H7 (cell line): ENCODE measurements at regions not wholly inside any gene's neighbourhood (a gene's known extent, or its start where the extent isn't known, plus 50 kb on each side); places are given as distances from the start of the nearest gene placed in this dataset.

Experiments used
- DNase-seq: peaks from one replicate; pipeline ENCODE4 v3.0.0; 2012
- H3K27me3 ChIP-seq: 2 replicates; pipeline ENCODE4 v1.6.0; 2011; ENCODE audit warnings: mild to moderate bottlenecking, low read length; ENCODE audit not compliant: control insufficient read depth, insufficient read depth
- H3K36me3 ChIP-seq: replicated peaks from 2 replicates; pipeline ENCODE4 v1.5.1; 2011; ENCODE audit warnings: low read length; ENCODE audit not compliant: control insufficient read depth, insufficient read depth
- H3K4me3 ChIP-seq: 2 replicates; pipeline ENCODE4 v1.5.1; 2011; ENCODE audit warnings: low read depth, mild to moderate bottlenecking, control low read depth, low read length, moderate library complexity; ENCODE audit not compliant: insufficient read depth

DNA sequence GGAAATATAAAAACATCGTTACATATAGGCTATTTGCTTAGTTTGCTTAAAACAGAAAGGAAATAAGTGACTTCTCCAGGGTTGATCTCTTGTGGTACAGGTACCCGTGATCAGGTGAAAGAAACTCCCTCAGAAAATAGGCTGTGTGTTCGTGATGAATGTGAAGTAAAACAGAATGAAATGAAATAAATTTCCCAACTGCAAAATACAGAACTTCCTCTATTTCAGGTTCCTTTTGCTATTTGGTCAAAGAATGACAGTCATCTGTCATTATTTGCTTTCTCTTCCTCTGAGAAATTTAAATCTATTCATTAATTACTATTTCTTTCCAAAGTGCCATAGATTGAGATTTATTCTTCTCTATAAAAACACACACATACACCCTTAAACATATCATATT, 408.1 kb downstream of the FAM170A start:
- Histone ChIP-seq H3K4me3 (no peak overlapping the region), H3K27me3 (no peaks in the 10 kb centered on the region), H3K36me3 (no peaks in the 10 kb centered on the region)
- no peak for DNase-seq

DNA sequence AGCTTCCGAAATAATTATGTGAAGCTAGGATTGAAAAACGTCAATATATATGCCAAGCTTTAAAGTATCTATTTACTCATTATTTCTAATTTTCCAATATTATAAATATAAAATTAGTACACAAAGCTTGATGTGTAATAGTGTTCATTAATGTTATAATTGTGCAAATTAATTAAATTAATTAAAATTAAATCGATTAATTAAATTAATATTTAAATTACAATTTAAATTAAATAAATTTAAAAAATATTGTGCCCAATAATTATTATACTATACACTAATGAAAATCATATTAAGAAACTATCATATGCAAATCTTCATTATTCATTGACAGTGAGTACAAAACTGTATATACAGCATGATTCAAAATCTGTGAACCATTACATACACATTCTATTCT, 409.8 kb downstream of the FAM170A start:
- no peak for DNase-seq
- no peaks in the 10 kb centered on the region for H3K27me3 ChIP-seq
- no peak overlapping the region for H3K4me3 ChIP-seq
- no peaks in the 10 kb centered on the region for H3K36me3 ChIP-seq

DNA sequence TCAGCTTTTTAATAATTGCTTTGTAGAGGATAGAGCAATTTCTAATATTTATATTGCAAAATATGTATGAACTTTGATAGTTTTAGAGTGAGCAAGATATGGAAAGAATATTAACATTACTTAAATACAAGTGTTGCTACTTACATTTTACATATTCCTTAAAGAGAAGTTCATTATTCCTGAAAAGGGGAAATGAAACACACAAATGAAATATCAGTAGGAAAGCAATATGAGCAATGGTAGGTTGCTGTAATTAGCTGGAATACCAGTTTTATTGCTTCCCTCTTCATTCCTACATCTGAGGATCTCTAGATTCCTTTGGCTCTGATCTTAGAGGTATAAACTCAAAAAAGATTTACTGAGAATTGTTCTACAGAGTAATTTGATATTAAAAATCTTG, 414.1 kb downstream of the FAM170A start:
- Histone ChIP-seq H3K27me3 (no peaks in the 10 kb centered on the region), H3K4me3 (no peak overlapping the region), H3K36me3 (no peaks in the 10 kb centered on the region)
- no peak for DNase-seq

DNA sequence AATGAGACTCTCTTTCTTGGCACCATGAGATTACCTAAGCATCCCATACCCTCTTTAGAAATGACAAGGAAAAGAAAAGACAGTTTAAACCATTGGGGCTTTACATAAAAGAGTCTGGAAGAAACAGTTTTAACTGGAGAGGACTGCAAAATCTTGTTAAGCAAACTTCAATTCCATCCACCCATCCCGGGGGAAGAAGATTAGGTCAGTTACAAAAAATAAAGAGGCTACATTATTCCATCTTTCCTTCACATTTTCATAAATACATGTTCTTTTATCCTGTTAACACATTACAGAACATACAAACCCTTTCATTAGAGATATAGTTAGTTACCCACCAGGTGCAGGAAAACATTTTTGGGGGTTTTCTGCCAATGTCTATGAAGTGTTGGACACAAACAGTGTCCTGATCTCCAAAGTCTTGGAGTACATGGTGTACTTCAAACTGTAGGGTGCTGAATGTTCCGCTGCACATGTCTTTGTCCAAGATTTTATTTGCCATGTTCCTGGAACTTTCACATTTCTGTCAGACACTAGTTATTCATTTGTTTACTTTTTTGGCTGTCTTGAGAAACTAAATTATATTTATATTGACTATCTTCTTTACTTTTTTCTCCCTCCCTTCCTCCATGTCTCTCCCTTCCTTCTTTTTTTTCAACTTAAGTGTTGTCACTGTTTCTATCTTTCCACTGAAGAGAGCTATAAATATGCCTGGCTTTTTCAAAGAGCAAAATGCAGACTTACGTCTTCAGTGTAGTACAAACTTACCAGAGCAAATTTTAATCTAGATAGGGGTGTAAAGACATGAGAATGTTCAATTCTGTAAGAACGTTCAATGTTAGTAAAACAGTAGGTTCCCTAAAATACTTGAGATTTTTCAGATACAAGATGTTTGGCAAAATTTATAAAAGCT, 410.9 kb upstream of the PRR16 start:
- Histone ChIP-seq H3K4me3 (no peak overlapping the region), H3K27me3 (no peaks in the 10 kb centered on the region), H3K36me3 (no peaks in the 10 kb centered on the region)
- DNase-seq: no peak

DNA sequence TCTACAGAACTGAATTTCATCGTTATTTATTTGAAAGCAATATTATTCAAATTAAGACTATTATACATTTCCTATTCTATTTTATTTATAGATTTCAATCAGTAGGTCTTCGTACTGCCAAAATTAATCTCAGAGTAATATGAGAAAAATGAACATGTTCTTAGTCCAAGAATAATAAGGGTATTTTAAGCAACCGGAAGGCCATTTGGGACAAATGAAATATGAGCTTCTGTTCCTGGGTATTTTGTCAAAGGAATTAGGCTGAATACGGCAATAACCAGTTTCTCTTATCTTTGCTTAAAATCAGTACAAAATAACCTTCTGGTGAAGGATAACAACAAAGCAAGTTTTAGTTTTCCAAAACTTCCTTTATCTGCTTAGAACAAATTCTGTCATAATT, 410.3 kb upstream of the PRR16 start:
- DNase-seq: no peak
- no peak overlapping the region for H3K4me3 ChIP-seq
- H3K36me3 ChIP-seq: no peaks in the 10 kb centered on the region
- H3K27me3 ChIP-seq: no peaks in the 10 kb centered on the region

DNA sequence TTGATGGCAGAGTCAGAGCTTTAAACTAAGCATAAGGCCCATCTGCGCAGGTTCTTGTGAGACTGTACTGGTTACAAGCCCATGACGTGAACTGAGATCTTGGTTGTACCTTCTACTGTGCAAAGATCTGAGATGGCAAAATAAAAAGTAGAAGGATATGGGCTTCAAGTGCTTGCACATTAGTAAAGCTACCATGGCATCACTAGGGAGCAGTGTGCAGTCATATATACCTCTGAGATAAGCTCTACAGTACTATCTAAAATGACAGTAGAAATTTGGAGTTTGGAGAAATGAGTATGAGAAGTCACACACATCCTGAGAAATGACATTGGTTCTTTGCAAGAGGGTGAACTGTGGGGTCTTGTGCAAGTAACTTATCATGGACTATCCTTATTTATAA, 408.2 kb upstream of the PRR16 start:
- DNase-seq: no peak
- Histone ChIP-seq H3K36me3 (no peaks in the 10 kb centered on the region), H3K4me3 (no peak overlapping the region)

DNA sequence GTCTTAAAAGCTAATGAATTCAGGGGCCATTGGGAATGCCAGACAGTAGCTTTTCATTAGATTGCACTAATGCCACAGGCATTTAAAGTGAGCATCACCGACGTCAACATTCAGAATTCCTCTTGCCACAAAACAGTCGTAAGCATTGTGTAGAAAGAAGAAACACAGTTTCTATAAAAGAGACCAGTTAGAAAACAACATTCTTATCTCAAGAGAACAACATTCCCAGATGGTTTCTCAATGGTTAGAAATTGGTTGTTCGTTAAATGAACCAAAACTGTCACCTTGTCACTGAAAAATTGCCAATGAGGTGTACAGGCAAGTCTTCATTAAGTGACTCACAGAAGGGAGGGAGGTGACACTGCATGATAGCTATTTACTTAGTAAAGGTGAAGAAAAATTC, 401.6 kb upstream of the PRR16 start:
- H3K4me3 ChIP-seq: no peak overlapping the region
- H3K36me3 ChIP-seq: no peaks in the 10 kb centered on the region
- DNase-seq: no peak
- no peaks in the 10 kb centered on the region for H3K27me3 ChIP-seq

More for the DNA sequence above, 408.2 kb upstream of the PRR16 start:
- no peaks in the 10 kb centered on the region for H3K27me3 ChIP-seq

DNA sequence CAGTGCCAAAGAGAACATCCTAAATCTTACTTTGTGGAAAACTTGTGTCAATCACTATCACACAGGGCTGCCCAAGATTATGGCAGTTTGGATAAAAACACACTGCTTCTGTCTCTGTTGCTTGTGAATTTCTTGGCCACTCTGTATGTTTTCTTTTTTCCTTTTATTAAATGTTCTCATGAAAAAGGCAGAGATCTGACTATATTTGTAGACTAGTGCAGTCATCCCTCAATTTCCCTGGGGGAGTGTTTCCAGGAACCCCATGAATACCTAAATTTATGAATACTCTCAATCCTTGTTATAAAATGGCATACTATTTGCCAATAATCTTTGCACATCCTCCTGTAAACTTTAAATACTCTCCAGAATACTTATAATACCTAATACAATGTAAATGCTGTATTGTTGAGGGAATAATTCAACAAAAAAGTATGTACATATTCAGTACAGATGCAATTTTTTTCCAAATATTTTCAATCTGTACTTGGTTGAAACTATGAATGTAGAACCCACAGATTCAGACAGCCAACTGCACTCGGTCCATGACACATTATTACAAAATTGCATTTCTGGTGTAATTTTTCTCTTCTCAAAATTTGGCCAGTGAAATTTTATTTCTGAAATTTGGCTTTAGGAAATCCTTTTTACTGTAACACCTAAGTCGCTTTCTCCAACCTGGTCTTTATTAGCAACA, 391.9 kb upstream of the PRR16 start:
- H3K4me3 ChIP-seq: no peak overlapping the region
- DNase-seq: no peak
- no peaks in the 10 kb centered on the region for H3K36me3 ChIP-seq
- H3K27me3 ChIP-seq: no peaks in the 10 kb centered on the region

DNA sequence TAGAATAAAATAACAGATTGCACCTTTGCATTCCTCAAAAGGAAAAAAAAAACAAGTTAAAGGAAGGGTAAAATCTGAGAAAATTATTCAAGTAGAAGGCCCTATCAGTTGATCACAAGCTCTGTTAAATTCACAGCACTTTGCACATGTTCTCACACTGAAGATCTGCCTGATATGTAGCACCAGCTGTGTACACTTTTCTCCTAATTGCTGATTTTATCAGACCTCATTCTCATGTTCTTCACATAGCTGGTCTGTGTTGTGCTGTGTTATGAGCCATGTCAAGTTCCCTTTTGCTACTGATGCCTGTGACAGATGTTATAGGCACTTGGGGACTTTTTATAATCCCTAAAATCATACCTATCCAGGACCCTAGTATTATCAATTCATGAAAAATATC, 390.4 kb upstream of the PRR16 start:
- no peak overlapping the region for H3K4me3 ChIP-seq
- H3K36me3 ChIP-seq: no peaks in the 10 kb centered on the region
- no peaks in the 10 kb centered on the region for H3K27me3 ChIP-seq
- no peak for DNase-seq

DNA sequence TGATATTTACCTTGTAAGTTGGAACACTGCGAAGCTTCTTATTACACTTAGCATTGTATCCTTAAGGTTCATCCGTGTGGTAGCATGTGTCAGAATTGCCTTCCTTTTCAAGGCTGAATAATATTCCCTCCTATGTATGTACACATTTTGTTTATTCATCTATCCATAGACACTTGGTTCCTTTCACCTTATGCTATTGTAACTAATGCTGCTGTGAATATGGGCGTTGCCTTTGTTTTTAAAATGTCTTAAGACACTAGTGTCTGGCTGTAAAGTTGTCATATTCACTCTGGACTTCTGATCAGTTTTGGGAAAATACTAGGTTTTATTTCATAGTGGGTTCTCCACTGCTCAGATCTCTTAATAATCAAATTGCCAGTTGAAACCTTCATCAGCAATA, 383.3 kb upstream of the PRR16 start:
- no peaks in the 10 kb centered on the region for H3K36me3 ChIP-seq

DNA sequence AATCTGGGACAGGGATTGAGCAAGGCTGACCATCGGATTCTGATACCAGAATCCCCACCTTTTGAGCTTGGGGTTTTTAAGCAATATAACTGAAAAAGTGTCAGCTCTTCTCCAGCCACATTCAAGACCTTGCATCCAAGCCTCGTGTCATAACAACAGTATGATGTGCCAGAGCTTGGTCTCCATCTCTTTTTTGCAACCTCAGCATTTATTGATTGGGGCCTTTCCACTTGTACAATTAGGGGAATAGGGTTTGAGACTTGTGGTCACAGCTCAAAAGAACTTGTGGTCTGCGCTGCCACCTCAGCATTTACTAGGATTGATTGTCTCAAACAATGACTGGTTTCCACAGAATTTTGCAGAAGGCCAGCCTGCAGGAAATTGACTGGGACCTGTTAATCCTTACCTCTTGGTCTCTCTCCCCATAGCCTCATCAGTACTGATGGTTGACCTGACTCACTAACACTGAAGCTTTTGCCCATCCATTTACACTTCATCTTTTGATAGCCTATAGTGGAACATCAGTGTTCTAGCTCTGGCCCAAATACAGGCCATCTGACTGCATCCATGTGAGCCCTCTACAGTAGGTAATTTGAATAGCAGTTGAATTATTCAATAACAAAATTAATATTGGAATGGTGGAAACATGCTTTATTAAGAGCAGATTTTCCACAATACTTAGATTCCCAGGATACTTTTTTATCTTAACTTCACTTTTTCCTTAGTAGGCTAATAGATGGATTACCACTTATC, 381.6 kb upstream of the PRR16 start:
- Histone ChIP-seq H3K27me3 (no peaks in the 10 kb centered on the region), H3K4me3 (no peak overlapping the region), H3K36me3 (no peaks in the 10 kb centered on the region)
- DNase-seq: no peak

More for the DNA sequence above, 383.3 kb upstream of the PRR16 start:
- H3K27me3 ChIP-seq: no peaks in the 10 kb centered on the region
- no peak for DNase-seq
- no peak overlapping the region for H3K4me3 ChIP-seq

DNA sequence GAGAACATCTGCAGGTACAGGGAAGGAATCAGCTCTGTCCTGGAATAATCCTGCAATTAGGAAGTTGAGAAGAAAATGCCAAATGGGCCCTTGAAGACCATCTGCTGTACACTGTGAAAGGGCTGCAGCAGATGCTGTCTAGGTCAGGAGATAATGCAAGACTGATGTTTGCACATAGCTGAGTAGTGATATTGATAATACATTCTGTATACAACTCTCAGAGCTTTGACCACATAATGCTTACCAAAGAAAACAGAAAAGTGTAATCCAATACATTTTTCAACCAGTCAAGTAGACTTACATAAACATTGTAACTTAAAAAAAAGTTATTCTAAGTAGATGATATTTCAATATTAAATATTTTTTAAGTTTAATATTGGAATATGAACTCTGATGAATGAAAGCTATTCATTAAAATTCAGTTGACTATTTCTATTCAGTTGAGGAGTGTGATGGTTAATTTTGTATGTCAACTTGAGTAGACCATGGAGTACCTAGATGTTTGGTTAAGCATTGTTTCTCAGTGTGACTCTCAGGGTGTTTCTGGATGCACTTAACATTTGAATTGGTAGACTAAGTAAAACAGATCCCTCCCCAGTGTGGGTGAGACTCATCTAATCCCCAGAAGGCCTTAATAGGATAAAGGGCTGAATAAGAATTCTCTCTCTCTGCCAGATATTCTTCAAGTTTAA, 380.1 kb upstream of the PRR16 start:
- Histone ChIP-seq H3K36me3 (no peaks in the 10 kb centered on the region), H3K27me3 (no peaks in the 10 kb centered on the region)

DNA sequence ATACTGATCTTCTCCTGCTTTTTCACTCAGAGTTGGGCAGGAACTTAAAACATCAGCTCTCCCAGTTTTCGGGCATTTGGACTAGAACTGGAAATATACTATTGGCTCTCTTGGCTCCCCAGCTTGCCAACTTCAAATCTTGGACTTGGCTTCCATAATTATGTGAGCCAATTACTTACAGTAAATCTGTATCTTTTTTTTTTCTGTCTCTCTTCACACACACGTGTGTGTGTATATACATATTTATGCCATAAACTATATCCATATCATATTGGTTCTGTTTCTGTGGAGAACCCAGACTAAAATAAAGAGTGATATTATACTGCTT, 379.6 kb upstream of the PRR16 start:
- no peak overlapping the region for H3K4me3 ChIP-seq
- DNase-seq: no peak
- H3K27me3 ChIP-seq: no peaks in the 10 kb centered on the region
- no peaks in the 10 kb centered on the region for H3K36me3 ChIP-seq

More for the DNA sequence above, 380.1 kb upstream of the PRR16 start:
- peak; percentile 0 for DNase-seq
- H3K4me3 ChIP-seq: no peak overlapping the region

DNA sequence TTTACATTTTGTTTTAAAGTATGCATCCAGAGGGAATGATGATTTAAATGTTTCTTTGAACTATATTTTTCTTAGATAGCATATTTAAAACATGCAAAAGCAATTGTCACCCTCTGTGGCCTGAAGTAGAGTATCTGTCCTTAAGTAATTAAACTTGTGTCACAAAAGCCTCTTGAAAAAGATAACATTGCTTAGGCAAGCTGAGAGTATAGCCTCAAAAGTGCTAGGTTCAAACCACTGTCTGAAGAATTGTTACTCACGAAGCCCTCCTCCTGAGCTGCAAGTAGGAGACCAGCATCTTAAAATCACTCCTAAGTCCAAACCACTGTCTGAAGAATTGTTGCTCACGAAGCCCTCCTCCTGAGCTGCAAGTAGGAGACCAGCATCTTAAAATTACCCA, 378.0 kb upstream of the PRR16 start:
- Histone ChIP-seq H3K4me3 (no peak overlapping the region), H3K36me3 (no peaks in the 10 kb centered on the region), H3K27me3 (no peaks in the 10 kb centered on the region)
- DNase-seq: no peak
